Testis (tissue), 2 donors: ENCODE measurements at regions not wholly inside any gene's neighbourhood (a gene's known extent, or its start where the extent isn't known, plus 50 kb on each side); places are given as distances from the start of the nearest gene placed in this dataset.

ENCODE experiments used
- CTCF ChIP-seq, 3 experiments: fragments of 450-650 bp in 2 of 3; fragments of 200-600 bp in 1 of 3; sonication (generic) in 1 of 3; IDR thresholded peaks; one replicate each; pipeline ENCODE4 v1.5.1; 2016 to 2019; ENCODE audit warnings: antibody characterized with exemption in 3 of 3, mild to moderate bottlenecking in 2 of 3, moderate library complexity in 1 of 3
- POLR2A ChIP-seq: fragments of 450-650 bp; IDR thresholded peaks from one replicate; pipeline ENCODE4 v1.6.1; 2017; ENCODE audit warnings: antibody characterized with exemption, mild to moderate bottlenecking, moderate library complexity

- TF ChIP-seq POLR2A (no peak), CTCF (IDR thresholded peaks at IDR 0.05) (no peak)
Measured at GRCh38 chr7:14040528-14040927, 51.1 kb upstream of the ETV1 start.
